ENCODE measurements at regions not wholly inside any gene's neighbourhood (a gene's known extent, or its start where the extent isn't known, plus 50 kb on each side); places are given as distances from the start of the nearest gene placed in this dataset.
"Not testable (repeated sequence)": the region's sequence is repeated elsewhere in the genome, so short reads cannot be mapped to it uniquely, and the experiment has no call there.

- no peak for DNase-seq (ENCODE audit: low read depth in 1 of 2, low spot score in 1 of 2)
Observed at GRCh38 chr2:39487398-39488250, 50.5 kb upstream of the MAP4K3 start.

DNA sequence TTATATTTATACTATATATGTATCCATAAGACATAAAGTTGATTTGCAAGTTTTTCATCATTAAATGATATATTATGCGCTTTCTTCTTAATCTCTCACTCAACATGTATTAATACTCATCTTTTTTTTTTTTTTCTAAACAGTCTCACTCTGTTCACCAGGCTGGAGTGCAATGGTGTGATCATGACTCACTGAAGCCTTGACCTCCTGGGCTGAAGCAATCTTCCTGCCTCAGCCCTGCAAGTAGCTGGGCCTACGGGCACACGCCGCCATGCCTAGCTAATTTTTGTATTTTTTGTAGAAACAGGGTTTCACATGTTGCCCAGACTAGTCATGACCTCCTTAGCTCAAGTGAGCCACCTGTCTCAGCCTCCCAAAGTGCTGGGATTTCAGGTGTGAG is 51.4 kb upstream of the MAP4K3 start:
- no peak for DNase-seq (ENCODE audit: low read depth in 1 of 2, low spot score in 1 of 2)

- DNase-seq (ENCODE audit: low read depth in 1 of 2, low spot score in 1 of 2), result no peak
Observed at GRCh38 chr2:39490586-39490985, 53.5 kb upstream of the MAP4K3 start.

GRCh38 chr2:39491653-39492052 is 54.6 kb upstream of the MAP4K3 start:
- DNase-seq (ENCODE audit: low read depth in 1 of 2, low spot score in 1 of 2), result no peak

- DNase-seq (ENCODE audit: low read depth in 1 of 2, low spot score in 1 of 2), result no peak
Observed at GRCh38 chr2:39492095-39492590, 55.1 kb upstream of the MAP4K3 start.

- DNase-seq (ENCODE audit: low read depth in 1 of 2, low spot score in 1 of 2), result no peak
Observed at GRCh38 chr2:39492716-39493115, 55.6 kb upstream of the MAP4K3 start.

DNA sequence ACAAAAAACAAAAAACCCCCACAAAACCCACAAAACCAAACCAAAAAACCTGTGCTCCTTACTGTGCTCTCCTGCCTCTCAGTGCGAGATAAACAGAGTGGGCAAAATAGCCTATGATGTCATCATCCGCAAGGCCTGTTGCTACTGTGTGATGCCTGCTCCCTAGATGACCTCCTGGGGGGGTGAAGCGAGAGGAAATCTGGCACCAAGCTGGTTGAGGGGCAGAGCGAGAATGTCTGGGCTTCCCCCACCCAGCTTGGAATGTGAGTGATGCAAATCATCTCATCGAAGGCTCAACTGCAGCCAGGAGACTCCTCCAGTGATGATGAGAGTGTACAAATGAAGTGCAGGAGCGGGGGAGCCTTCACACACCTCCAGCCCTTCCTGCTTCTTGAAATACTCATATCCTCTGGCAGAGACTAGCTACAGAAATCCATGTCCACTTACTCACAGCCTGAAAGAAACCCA is 57.7 kb upstream of the MAP4K3 start:
- DNase-seq (ENCODE audit: low read depth in 1 of 2, low spot score in 1 of 2), result no peak

DNA sequence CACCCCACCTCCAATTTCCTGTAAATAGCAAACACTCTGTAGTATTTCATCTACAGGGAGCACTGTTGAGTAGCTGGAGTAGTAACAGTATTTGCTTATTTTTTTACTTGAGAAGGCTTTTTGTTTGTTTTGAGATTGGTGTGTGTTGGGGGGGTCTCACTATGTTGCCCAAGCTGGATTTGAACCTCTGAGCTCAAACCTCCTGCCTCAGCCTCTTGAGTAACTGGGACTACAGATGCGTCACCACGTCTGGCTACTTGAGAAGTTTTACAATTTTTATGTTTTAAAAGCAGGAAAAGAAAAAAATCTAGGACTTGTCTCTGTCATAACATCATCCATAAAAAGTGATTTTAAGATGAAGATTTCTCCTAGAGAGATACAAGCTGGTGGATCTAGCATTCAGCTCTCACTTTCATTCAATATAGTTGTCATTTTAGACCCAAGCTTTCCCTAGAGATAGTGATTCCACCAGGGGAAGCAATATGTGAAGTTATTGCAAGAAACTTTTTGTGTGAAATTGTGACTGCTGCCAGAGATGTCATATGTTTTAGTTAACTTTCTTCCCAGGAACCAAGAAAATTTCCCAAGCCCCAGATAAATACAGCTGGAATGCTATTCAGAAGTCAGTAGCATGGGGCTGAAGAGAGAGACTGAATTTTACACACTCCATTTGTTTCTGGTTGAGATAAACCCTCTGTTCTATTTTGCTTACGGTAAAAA is 60.2 kb upstream of the MAP4K3 start:
- no peak for DNase-seq (ENCODE audit: low read depth in 1 of 2, low spot score in 1 of 2)

GRCh38 chr2:39498176-39498575 is 61.1 kb upstream of the MAP4K3 start:
- DNase-seq (ENCODE audit: low read depth in 1 of 2, low spot score in 1 of 2), result not testable (repeated sequence)

DNA sequence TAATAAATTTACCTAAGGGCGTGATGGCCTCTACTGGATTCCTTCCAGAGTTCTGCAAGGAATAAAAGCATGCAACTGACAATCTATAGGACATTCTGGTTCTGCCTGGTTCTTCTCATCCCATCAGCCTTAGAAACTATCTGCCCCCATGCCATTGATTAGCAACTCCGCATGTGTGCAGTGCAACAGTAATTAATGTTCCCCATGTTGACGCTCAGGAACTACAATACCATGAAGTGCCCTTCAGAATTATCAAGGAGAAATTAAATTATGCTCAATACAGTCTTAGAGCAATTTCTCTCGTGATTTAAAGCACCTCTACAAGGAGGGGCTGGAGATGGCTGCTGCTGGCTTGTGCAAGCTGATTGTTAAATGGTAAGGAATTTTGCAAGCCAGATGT is 61.7 kb upstream of the MAP4K3 start:
- no peak for DNase-seq (ENCODE audit: low read depth in 1 of 2, low spot score in 1 of 2)

- DNase-seq (ENCODE audit: low read depth in 1 of 2, low spot score in 1 of 2), result no peak
Observed at GRCh38 chr2:39499336-39499735, 62.3 kb upstream of the MAP4K3 start.

DNA sequence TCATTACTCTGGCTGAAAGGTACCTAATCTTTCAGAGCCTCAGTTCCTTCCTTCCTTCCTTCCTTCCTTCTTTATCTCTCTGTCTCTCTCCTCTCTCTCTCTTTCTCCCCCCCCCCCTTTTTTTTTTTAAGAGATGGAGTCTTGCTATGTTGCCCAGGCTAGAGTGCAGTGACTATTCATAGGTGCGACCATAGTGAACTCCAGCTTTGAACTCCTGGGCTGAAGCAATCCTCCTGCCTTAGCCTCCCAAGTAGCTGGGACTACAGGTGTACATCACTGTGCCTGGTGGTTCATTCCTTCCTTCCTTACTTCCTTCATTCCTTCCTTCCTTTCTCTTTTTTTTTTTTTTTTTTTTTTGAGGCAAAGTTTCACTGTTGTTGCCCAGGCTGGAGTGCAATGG is 64.3 kb upstream of the MAP4K3 start:
- no peak for DNase-seq (ENCODE audit: low read depth in 1 of 2, low spot score in 1 of 2)

DNA sequence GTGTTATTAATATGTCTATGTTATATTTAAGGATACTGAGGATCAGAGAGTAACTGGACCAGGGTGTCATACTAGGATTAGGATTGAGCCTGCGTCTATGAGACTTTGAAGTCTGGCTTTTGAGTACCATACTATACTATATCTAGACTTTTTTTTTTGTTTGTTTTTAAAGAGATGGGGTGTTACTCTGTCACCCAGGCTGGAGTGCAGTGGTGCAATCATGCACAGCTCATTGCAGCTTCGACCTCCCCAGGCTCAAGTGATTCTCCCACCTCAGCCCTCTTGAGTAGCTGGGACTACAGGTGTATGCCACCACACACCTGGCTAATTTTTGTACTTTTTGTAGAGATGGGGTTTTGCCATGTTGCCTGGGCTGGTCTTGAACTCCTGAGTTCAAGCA is 66.2 kb upstream of the MAP4K3 start:
- no peak for DNase-seq (ENCODE audit: low read depth in 1 of 2, low spot score in 1 of 2)

GRCh38 chr2:39504790-39505335 is 67.8 kb upstream of the MAP4K3 start:
- no peak for DNase-seq (ENCODE audit: low read depth in 1 of 2, low spot score in 1 of 2)

DNA sequence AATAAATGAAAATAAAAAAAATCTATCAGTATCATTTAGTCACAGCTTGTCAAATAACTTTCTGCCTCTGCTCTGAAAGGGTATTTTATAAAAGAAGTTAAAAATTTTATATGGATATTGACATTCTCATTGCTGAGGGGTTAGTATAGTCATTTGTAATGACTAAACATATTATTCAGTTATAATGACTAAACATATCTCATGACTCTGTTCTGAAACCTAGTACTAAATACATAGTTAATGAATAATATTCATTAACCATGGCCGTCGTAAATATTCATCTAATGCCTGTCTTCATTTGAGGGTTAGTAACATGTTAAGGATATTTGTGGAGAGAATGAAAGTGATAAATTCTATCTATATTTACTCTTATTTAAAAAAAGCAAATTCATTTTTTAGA is 69.1 kb upstream of the MAP4K3 start:
- DNase-seq (ENCODE audit: low read depth in 1 of 2, low spot score in 1 of 2), result no peak

GRCh38 chr2:39508198-39508597 is 71.1 kb upstream of the MAP4K3 start:
- DNase-seq (ENCODE audit: low read depth in 1 of 2, low spot score in 1 of 2), result no peak

- DNase-seq (ENCODE audit: low read depth in 1 of 2, low spot score in 1 of 2), result no peak
Observed at GRCh38 chr2:39510140-39510539, 73.1 kb upstream of the MAP4K3 start.

DNA sequence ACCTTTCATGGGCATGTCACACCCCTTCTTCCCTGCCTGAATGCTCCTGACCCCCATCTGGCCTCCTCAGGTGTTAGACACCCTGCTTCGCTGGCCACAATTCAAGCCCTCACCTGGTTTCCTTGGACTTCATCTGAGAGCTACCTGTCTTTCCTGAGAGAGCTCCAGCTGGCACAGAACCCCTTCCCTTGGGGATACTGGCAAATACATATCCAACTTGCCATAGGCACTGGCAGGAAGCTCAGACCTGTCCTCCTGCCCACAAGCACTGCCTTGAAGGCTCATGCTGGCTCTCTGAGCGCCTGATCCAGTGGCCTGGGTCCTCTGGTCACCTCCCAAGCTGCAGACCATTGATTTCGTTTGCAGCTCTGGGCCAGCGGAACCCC is 74.1 kb upstream of the MAP4K3 start:
- no peak for DNase-seq (ENCODE audit: low read depth in 1 of 2, low spot score in 1 of 2)

- no peak for DNase-seq (ENCODE audit: low read depth in 1 of 2, low spot score in 1 of 2)
Observed at GRCh38 chr2:39511605-39512433, 74.7 kb upstream of the MAP4K3 start.

- no peak for DNase-seq (ENCODE audit: low read depth in 1 of 2, low spot score in 1 of 2)
Observed at GRCh38 chr2:39512434-39512935, 75.4 kb upstream of the MAP4K3 start.

DNA sequence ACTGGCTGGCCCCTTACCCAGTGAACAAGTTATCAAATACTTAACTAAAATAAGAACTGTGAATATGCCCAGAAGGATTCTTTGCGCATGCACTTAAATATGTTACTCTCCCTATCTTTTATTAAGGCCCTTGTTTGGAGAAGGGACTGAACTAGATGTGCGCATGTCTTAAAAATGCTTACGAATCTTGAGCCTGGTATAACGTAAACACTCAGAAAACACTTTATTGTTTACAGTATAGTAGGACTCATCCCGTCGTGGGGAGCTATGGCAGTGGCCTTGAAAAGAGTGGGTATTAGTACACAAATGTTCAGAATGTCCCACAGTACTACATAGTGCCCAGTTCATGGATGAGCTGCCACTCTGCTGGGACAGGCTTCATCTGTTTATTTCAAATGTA is 75.9 kb upstream of the MAP4K3 start:
- no peak for DNase-seq (ENCODE audit: low read depth in 1 of 2, low spot score in 1 of 2)
